ENCODE measurements at regions not wholly inside any gene's neighbourhood (a gene's known extent, or its start where the extent isn't known, plus 50 kb on each side); places are given as distances from the start of the nearest gene placed in this dataset.

DNA sequence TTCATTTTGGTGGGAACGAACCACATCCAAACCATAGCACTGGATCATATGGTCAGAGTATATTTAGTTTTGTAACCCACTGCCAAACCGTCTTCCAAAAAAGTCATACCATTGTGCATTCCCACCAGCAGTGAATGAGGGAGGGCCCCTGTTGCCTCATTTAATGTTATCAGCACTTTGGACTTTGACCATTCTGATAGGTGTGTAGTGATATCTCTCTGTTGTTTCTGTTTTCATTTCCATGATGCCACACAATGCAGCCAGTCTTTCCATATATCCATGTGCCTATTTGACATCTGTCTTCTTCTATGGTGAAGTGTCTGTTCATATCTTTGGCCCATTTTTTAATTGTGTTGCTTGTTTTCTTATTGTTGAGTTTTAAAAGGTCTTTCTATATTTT is 105.0 kb upstream of the PPP2R2D start:
- Histone ChIP-seq H3K9ac (no peak overlapping the region), H4K20me1 (ENCODE audit: insufficient read depth) (no peaks in the 10 kb centered on the region; the same call in 1 of the 2 replicates), H3K4me3 (IDR thresholded peaks at IDR 0.05; ENCODE audit: insufficient read depth, low read depth, low read length) (no peak overlapping the region), H2AFZ (ENCODE audit: low read depth) (no peak overlapping the region), H3K27ac (no peak overlapping the region), H3K4me1 (ENCODE audit: low read depth, poor library complexity, severe bottlenecking) (no peaks in the 10 kb centered on the region), H3K27me3 (ENCODE audit: insufficient read depth, low read depth) (peaks cover 2% of the 10 kb centered on the region; the same call in 1 of the 2 replicates), H3K36me3 (ENCODE audit: insufficient read depth) (no peaks in the 10 kb centered on the region), H3K4me2 (no peak overlapping the region), H3K79me2 (ENCODE audit: insufficient read depth, low read depth) (no peaks in the 10 kb centered on the region)
- TF ChIP-seq, protein P1, sequence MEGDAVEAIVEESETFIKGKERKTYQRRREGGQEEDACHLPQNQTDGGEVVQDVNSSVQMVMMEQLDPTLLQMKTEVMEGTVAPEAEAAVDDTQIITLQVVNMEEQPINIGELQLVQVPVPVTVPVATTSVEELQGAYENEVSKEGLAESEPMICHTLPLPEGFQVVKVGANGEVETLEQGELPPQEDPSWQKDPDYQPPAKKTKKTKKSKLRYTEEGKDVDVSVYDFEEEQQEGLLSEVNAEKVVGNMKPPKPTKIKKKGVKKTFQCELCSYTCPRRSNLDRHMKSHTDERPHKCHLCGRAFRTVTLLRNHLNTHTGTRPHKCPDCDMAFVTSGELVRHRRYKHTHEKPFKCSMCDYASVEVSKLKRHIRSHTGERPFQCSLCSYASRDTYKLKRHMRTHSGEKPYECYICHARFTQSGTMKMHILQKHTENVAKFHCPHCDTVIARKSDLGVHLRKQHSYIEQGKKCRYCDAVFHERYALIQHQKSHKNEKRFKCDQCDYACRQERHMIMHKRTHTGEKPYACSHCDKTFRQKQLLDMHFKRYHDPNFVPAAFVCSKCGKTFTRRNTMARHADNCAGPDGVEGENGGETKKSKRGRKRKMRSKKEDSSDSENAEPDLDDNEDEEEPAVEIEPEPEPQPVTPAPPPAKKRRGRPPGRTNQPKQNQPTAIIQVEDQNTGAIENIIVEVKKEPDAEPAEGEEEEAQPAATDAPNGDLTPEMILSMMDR (conservative IDR thresholded peaks at IDR 0.05; ENCODE audit: low read depth, low read length) = no peak

GRCh38 chr10:131797626-131798025 is 103.2 kb upstream of the PPP2R2D start:
- Histone ChIP-seq H3K79me2 (ENCODE audit: insufficient read depth, low read depth) (no peaks in the 10 kb centered on the region), H4K20me1 (ENCODE audit: insufficient read depth) (no peaks in the 10 kb centered on the region; the same call in 1 of the 2 replicates), H3K9ac (no peak overlapping the region), H3K27ac (no peak overlapping the region), H3K27me3 (ENCODE audit: insufficient read depth, low read depth) (peaks cover 2% of the 10 kb centered on the region; the same call in 1 of the 2 replicates), H3K4me1 (ENCODE audit: low read depth, poor library complexity, severe bottlenecking) (no peaks in the 10 kb centered on the region), H3K4me2 (no peak overlapping the region), H3K36me3 (ENCODE audit: insufficient read depth) (no peaks in the 10 kb centered on the region), H3K4me3 (IDR thresholded peaks at IDR 0.05; ENCODE audit: insufficient read depth, low read depth, low read length) (no peak overlapping the region), H2AFZ (ENCODE audit: low read depth) (no peak overlapping the region)
- TF ChIP-seq, protein P1 (conservative IDR thresholded peaks at IDR 0.05; ENCODE audit: low read depth, low read length) = no peak

DNA sequence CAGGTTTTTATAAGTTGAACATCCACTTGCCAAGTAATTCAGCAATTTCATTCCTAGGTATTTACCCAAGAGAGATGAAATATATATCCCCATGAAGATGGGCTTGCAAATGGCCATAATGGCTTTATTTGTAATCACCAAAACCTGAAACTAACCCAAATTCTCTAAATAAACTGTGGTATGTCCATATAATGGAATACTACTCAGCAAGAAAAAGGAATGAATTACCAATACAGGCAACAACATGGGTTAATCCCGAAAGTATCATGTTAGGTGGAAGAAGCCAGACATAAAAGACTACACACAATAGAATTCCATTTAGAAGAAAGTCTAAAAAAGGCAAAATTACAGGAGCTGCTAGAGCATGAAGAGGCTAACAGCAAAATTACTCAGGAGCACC is 101.4 kb upstream of the PPP2R2D start:
- TF ChIP-seq, protein P1 (conservative IDR thresholded peaks at IDR 0.05; ENCODE audit: low read depth, low read length) = no peak
- Histone ChIP-seq H3K36me3 (ENCODE audit: insufficient read depth) (no peaks in the 10 kb centered on the region), H2AFZ (ENCODE audit: low read depth) (no peak overlapping the region), H3K79me2 (ENCODE audit: insufficient read depth, low read depth) (no peaks in the 10 kb centered on the region), H4K20me1 (ENCODE audit: insufficient read depth) (no peaks in the 10 kb centered on the region; the same call in 1 of the 2 replicates), H3K4me3 (IDR thresholded peaks at IDR 0.05; ENCODE audit: insufficient read depth, low read depth, low read length) (no peak overlapping the region), H3K27me3 (ENCODE audit: insufficient read depth, low read depth) (peaks cover 4% of the 10 kb centered on the region; the same call in 1 of the 2 replicates), H3K4me1 (ENCODE audit: low read depth, poor library complexity, severe bottlenecking) (no peaks in the 10 kb centered on the region), H3K27ac (no peak overlapping the region), H3K9ac (no peak overlapping the region), H3K4me2 (no peak overlapping the region)

DNA sequence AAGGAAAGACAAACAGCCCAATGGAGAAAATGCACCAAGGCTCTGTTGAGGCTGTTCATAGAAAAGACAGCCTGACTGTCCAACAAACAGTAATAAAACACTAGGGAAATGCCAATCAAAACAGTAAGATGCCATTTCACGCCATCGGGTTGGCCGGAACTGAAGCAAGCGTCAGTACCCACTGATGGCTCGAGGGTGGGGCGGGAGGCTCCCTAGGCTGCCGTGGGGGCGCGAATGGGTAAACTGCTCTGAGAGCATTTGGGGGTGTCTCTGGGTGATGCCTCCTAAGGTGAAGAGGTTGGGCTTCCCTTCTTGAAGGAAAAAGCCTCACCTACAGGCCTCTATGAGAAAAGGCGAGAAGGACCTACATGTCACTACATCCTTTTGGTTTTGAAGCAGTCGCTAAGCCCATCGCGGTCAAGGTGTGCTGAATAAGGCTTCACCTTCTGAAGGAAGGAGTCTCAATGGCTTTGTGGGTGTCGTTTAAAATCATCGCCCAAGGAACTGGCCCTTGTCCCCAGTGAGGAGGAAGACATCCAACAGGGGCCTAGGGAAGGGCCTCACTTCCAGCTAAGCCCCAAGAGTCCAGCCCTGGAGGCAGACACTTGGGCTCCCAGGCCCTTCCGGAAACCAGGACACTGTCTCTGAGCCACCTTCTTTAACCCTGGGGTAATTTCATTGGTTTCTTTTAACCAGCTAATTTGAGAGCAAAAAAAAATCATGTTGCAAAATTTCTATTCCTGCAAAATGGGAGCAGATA is 98.5 kb upstream of the PPP2R2D start:
- Histone ChIP-seq H3K4me2 (no peak overlapping the region), H3K27ac (no peak overlapping the region), H3K4me1 (ENCODE audit: low read depth, poor library complexity, severe bottlenecking) (no peaks in the 10 kb centered on the region), H2AFZ (ENCODE audit: low read depth) (no peak overlapping the region), H3K36me3 (ENCODE audit: insufficient read depth) (no peaks in the 10 kb centered on the region), H3K9ac (no peak overlapping the region), H3K4me3 (IDR thresholded peaks at IDR 0.05; ENCODE audit: insufficient read depth, low read depth, low read length) (no peak overlapping the region), H3K27me3 (ENCODE audit: insufficient read depth, low read depth) (peaks cover 6% of the 10 kb centered on the region; the same call in 1 of the 2 replicates), H3K79me2 (ENCODE audit: insufficient read depth, low read depth) (no peaks in the 10 kb centered on the region), H4K20me1 (ENCODE audit: insufficient read depth) (no peaks in the 10 kb centered on the region)
- TF ChIP-seq, protein P1 (conservative IDR thresholded peaks at IDR 0.05; ENCODE audit: low read depth, low read length) = no peak
